Small intestine (tissue), 7 donors: ENCODE measurements at regions not wholly inside any gene's neighbourhood (a gene's known extent, or its start where the extent isn't known, plus 50 kb on each side); places are given as distances from the start of the nearest gene placed in this dataset.
"Not testable (repeated sequence)": the region's sequence is repeated elsewhere in the genome, so short reads cannot be mapped to it uniquely, and the experiment has no call there.

Experiments
- DNase-seq, 2 donors: peaks; one replicate each; pipeline versions ENCODE4 v3.0.0 to v3.0.0-alpha.2; 2013
- FAIRE-seq: peaks from 2 replicates; lab custom pipeline; 2012; peaks lifted over from hg19 to GRCh38; lab: Jason Lieb, UNC
- H3K27ac ChIP-seq, 3 donors: one replicate each; pipeline ENCODE4 v1.5.1; 2013; ENCODE audit warnings: low read length in 2 of 3, mild to moderate bottlenecking in 2 of 3, control low read depth in 1 of 3, inconsistent platforms in 1 of 3, low read depth in 1 of 3, moderate library complexity in 1 of 3
- H3K27me3 ChIP-seq, 3 donors: one replicate each; pipeline ENCODE4 v1.6.1; 2013; ENCODE audit warnings: low read length in 3 of 3, inconsistent platforms in 1 of 3; ENCODE audit not compliant: control insufficient read depth in 3 of 3, insufficient read depth in 3 of 3
- H3K36me3 ChIP-seq, 3 donors: one replicate each; pipeline ENCODE4 v1.6.1; 2013; ENCODE audit warnings: low read length in 3 of 3, inconsistent platforms in 1 of 3, low read depth in 1 of 3, mild to moderate bottlenecking in 1 of 3, moderate library complexity in 1 of 3; ENCODE audit not compliant: control insufficient read depth in 3 of 3, insufficient read depth in 2 of 3
- H3K4me1 ChIP-seq, 3 donors: one replicate each; pipeline ENCODE4 v1.6.1; 2013; ENCODE audit warnings: low read length in 2 of 3, inconsistent platforms in 1 of 3, low read depth in 1 of 3, mild to moderate bottlenecking in 1 of 3, moderate library complexity in 1 of 3; ENCODE audit not compliant: control insufficient read depth in 3 of 3, insufficient read depth in 2 of 3
- H3K4me3 ChIP-seq, 3 donors: one replicate each; pipeline ENCODE4 v1.5.1; 2013; ENCODE audit warnings: low read length in 3 of 3, control low read depth in 1 of 3, inconsistent platforms in 1 of 3, low read depth in 1 of 3, mild to moderate bottlenecking in 1 of 3, moderate library complexity in 1 of 3
- H3K9me3 ChIP-seq, 2 donors: one replicate each; pipeline ENCODE4 v1.6.1; 2013; ENCODE audit warnings: low read depth in 1 of 2, low read length in 1 of 2; ENCODE audit not compliant: control insufficient read depth in 2 of 2, insufficient read depth in 1 of 2
- WGBS, 3 donors: extraction: QIAGEN DNeasy Blood & Tissue Kit; methylation state at CpG; one replicate each; pipeline ENCODE4 v1.1.7; 2013; 5-methylcytosine and 5-hydroxymethylcytosine counted together
- donor health status: healthy with polysubstance abuse.
- donor health status: control.
- donor health status: control.
- donor health status: Bipolar disorder and iron deficiency.
- donor health status: healthy.

DNA sequence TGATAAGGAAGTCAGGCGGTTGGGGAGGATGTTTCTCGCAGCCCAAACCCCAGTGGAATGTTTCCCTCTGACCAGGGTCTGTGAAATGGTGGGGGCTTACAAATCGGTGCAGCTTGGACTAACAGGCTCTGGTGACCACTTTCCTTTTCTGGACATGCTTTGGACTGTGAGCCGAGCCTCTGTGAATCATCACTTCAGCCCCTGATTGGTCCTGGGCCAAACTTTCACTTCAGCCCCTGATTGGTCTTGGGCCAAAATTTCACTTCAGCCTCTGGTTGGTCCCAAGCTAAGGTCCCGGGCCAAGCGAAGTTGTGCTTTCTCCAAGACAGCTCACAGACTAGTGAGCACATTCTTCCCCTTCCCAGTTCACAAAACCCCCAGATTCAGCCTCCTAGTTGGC lies 223.7 kb upstream of the ANKRD20A1 start:
- not testable (repeated sequence) for H3K27me3 ChIP-seq, H3K4me3 ChIP-seq, FAIRE-seq, H3K4me1 ChIP-seq, H3K36me3 ChIP-seq, DNase-seq, H3K27ac ChIP-seq, H3K9me3 ChIP-seq
- 18 to 22% methylated on average over 3 to 4 of the region's 6 CpGs; no CpG with 5 or more reads in 1 of the 3 donors for WGBS, 3 donors

DNA sequence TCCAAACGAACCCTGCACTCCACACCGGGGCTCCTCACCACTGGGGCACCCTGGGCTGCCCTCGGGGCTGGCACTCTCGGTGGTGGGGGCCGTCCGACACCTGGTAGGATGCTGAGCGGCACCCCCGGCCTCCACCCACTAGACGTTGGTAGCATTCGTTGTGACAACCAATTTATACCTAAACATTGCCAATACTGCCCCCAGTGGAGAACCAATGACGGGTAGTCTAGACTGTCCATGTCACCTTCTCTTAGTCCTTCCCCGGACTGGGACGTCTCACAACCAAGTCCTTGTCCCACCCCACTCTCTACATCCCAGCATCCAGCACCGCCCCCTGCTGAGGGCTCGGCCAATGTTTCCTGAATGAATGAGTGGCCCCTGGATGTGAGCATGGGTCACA lies 246.8 kb upstream of the ANKRD20A1 start:
- not testable (repeated sequence) for FAIRE-seq, H3K4me1 ChIP-seq, H3K27ac ChIP-seq, H3K4me3 ChIP-seq, H3K36me3 ChIP-seq, H3K9me3 ChIP-seq, H3K27me3 ChIP-seq, DNase-seq
- 78 to 89% (median 85%) methylated on average over 11 to 14 of the region's 15 CpGs for WGBS, 3 donors

DNA sequence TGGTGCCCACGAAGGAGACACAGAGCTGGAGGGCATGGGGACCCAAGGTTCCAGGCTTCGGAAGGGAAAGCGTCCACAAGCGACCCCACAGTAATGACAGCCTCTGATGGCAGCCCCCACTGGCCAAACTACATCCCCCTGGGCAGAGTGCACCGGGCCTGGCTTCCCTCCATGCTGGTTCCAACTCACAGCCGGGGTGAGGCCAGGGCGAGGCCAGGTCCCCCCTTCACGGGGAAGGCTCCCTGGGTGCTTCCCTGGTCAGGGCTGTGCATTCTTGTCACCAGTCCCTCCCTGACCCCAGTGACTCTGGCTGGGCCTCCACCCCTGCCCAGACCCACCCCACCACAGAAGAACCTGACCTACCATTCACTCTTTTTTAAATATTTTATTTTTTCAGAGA lies 248.9 kb upstream of the ANKRD20A1 start:
- H3K9me3 ChIP-seq, H3K4me3 ChIP-seq, H3K36me3 ChIP-seq, H3K27me3 ChIP-seq, FAIRE-seq, H3K27ac ChIP-seq, DNase-seq, H3K4me1 ChIP-seq: not testable (repeated sequence)
- 71 to 84% (median 82%) methylated on average over 4 to 7 of the region's 8 CpGs for WGBS, 3 donors

DNA sequence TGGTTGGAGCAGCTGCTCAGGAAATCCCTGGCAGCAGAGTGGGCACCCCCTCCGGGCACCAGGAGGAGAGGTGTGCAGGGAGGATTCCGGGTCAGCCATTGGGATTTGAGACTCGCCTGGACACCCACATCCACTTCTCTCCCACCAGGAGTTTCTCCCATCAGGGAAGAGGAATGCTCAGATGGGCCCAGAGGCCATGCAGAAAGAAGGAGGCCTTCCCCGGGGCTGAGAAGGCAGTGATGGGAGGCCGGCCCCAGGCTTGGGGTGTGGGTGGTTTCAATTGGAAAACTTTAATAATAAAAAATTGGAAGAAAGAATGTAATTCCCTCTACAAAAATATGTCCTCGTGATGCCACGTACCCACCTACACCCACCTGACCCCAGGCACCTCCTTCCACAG lies 249.3 kb upstream of the ANKRD20A1 start:
- H3K4me1 ChIP-seq, H3K9me3 ChIP-seq, H3K4me3 ChIP-seq, H3K27me3 ChIP-seq, DNase-seq, FAIRE-seq, H3K36me3 ChIP-seq, H3K27ac ChIP-seq: not testable (repeated sequence)
- WGBS, 3 donors = 87 to 89% (median 89%) methylated on average over 2 to 4 of the region's 7 CpGs

DNA sequence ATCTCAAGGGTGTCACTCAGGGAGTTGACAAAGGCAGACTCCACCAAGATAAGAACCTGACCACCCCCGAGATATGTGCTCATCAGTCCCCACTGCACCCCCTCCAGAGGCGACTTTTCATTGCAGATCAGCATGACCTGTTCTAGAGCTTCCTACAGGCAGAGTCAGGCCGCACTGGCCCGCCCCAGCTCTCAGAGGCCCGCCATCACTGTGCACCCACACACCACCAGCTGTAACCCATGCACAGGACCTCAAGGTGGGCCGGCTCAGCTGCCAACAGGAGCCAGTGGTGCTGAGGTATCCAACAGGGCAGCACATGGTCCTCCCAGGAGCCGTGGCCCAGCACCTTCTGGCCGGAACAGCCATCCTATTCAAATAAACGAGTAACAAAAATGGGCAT lies 253.6 kb upstream of the ANKRD20A1 start:
- H3K4me3 ChIP-seq = not testable (repeated sequence)
- 89% methylated on average over 6 of the region's 9 CpGs; no CpG with 5 or more reads in 2 of the 3 donors for WGBS, 3 donors

DNA sequence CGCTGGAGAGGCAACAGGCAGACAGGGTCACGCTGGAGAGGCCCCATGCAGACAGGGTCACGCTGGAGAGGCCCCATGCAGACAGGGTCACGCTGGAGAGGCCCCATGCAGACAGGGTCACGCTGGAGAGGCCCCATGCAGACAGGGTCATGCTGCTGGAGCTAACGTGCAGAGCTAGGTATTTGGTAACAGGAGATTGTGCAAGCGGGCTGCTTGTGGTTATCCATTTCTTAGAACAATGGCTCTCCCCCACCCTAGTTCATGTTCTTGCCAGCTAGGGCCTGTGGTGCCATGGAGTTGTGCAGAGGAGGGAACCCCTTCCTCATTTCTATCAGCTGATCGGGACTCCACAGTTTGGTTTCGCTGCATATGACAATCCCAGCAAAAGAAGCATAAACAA lies 255.1 kb upstream of the ANKRD20A1 start:
- FAIRE-seq, DNase-seq: not testable (repeated sequence)

More for the DNA sequence above, 253.6 kb upstream of the ANKRD20A1 start:
- not testable (repeated sequence) for H3K4me1 ChIP-seq, H3K36me3 ChIP-seq, H3K9me3 ChIP-seq, FAIRE-seq, DNase-seq, H3K27ac ChIP-seq, H3K27me3 ChIP-seq

DNA sequence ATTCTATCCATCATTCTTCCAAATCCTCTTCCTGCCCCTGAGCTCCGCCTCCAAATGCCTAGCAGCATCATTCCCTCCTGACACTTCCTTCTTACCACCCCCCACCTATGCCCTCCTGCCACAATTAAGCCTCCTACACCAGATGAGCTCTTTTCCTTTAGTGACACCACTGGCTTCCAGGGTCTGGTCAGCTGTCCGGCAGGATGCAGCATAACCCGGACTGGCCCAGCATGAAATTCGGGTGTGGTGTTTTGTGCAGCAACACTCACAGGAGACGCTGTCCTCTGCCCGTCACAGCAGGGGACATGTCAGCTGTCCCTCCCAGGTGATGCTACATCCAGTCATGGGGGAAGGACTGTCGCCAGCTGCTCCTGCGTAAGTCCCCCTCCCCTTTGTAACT lies 266.3 kb upstream of the ANKRD20A1 start:
- DNase-seq, H3K27me3 ChIP-seq, H3K4me3 ChIP-seq, H3K27ac ChIP-seq, H3K9me3 ChIP-seq, H3K36me3 ChIP-seq, FAIRE-seq, H3K4me1 ChIP-seq: not testable (repeated sequence)
- no CpG with 5 or more reads among the region's 8 CpGs for WGBS, 3 donors

More for the DNA sequence above, 255.1 kb upstream of the ANKRD20A1 start:
- not testable (repeated sequence) for H3K4me1 ChIP-seq, H3K27me3 ChIP-seq, H3K9me3 ChIP-seq, H3K36me3 ChIP-seq, H3K4me3 ChIP-seq, H3K27ac ChIP-seq
- WGBS, 3 donors = 63% methylated on average over 3 of the region's 9 CpGs; no CpG with 5 or more reads in 2 of the 3 donors

DNA sequence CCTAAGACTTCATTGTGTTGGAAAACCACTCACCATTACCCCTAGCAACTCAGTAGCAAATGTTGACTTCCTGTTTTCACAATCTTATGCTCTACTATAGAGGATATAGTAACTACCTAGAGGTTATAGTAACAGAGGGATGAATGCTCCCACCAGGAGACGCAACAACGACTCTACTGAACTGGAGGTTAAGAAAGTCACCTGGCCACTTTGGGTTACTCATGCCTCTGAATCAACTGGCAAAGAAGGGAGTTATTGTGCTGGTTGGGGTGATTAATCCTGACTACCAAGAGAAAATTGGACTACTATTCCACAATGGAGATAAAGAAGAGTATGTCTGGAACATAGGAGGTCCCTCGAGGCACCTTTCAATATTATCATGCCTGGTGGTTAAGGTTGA lies 302.9 kb upstream of the ANKRD20A1 start:
- not testable (repeated sequence) for H3K27ac ChIP-seq, DNase-seq, H3K27me3 ChIP-seq, H3K4me3 ChIP-seq, FAIRE-seq, H3K36me3 ChIP-seq, H3K9me3 ChIP-seq, H3K4me1 ChIP-seq
- WGBS, 3 donors = no CpG with 5 or more reads among the region's 3 CpGs

DNA sequence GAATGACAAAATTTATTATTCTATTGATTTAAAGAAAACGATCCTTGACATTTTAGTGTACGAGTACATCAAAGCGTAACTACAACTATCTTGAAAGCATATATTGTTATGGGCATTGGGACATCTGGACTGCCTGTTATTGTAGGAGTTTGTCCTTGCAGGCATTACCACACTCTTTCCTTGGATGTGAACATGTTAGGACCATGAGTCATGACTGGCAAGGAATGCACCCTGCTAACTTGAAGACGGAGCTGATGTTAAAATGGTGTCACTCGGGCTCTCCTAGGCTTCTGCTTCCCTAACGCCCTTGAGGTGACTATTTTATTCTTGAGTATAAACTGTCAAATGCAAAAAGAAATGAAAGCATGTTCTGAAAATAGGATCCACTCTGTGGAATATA lies 308.7 kb upstream of the ANKRD20A1 start:
- H3K27me3 ChIP-seq, H3K27ac ChIP-seq, DNase-seq, FAIRE-seq, H3K9me3 ChIP-seq, H3K4me3 ChIP-seq, H3K36me3 ChIP-seq, H3K4me1 ChIP-seq: not testable (repeated sequence)
- 83% methylated on average over 1 of the region's 6 CpGs; no CpG with 5 or more reads in 2 of the 3 donors for WGBS, 3 donors
